ENCODE measurements at regions not wholly inside any gene's neighbourhood (a gene's known extent, or its start where the extent isn't known, plus 50 kb on each side); places are given as distances from the start of the nearest gene placed in this dataset.
"Not testable (repeated sequence)": the region's sequence is repeated elsewhere in the genome, so short reads cannot be mapped to it uniquely, and the experiment has no call there.

DNA sequence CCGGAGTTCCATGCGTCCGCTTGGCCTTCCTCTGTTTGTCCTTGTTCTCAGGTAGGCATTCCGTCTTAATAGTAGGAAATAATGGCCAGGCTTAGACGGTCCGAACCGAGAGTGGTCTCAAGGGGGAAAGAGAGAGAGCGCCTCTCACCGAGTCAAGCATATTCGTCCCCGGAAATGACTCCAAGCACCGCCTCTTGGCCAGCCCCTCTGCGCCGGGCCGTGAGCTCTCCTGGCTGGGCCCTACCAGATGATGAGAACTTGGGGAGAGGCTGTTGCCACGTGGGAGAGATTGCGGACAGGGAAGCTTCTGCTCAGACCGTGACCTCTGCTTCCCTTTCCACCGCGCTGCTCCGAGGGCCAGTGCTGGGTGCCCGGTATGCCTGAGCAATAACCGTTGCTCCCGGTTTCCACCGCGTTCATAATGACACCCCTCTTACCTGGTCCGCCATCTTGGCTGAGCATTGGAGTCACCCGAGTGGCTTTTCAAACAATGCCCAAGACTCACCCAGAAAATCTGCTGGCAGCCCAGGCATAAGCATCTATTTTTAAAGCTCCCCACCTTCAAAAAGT is 251.1 kb upstream of the SHH start:
- DNase-seq (ENCODE audit: low spot score) = no peak

DNA sequence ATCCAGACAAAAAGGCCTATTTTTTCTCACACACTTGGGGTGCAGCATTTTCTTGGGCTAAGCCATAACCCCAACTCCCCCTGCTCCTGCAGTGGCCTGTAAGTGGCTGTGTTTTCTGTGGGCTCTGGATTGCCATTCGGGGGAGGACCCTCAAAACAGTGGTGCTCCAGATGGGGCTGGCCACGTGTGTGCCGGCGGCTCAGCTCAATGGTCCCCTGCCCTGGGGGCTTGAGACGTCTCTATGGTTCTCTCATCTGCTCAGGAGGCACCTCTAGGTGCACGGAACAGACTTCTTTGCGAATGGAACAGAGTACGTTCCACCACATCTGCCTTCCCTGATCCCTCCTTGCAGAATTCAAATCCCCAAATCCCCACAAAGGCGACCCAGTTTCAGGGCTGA is 250.0 kb upstream of the SHH start:
- DNase-seq (ENCODE audit: low spot score) = no peak

DNA sequence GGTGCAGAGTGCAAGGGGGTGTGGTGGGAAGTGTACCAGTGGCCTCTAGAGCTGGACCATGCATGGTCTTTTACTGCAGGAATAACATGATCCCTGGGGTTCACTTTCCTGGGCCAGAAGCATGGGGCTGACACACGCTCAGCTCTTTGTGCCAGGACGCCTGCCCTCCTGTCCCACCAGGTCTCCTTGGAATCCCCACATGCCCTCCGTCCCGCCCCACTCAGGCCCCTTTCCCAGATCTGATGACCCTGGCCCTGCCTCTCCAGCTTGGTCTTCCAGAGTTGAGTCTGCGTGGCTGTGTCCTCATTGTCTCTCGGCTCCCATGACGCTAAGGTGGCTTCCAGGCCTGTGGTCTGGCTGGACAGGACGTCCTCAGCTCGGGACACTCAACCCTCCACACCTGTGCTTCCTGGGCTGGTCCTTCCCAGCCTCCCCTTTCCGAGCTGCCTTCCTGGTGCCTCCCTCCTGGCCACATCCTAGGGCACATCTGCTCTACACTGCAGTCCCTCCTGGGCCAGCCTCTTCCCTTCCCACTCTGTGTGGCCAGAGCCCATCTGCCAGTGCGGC is 249.5 kb upstream of the SHH start:
- DNase-seq (ENCODE audit: low spot score) = no peak

DNA sequence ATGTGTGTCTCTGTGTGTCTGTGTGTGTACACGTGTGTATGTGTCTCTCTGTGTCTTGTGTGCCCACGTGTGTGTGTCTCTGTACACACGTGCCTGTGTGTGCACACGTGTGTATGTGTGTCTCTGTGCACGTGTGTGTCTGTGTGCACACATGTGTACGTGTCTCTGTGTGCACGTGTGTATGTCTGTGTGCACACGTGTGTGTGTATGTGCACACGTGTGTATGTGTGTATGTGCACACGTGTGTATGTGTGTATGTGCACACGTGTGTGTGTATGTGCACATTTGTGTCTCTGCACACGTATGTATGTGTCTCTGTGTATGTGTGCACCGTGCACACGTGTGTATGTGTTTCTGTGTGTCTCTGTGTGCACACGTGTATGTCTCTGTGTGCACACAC is 248.7 kb upstream of the SHH start:
- DNase-seq (ENCODE audit: low spot score) = no peak

DNA sequence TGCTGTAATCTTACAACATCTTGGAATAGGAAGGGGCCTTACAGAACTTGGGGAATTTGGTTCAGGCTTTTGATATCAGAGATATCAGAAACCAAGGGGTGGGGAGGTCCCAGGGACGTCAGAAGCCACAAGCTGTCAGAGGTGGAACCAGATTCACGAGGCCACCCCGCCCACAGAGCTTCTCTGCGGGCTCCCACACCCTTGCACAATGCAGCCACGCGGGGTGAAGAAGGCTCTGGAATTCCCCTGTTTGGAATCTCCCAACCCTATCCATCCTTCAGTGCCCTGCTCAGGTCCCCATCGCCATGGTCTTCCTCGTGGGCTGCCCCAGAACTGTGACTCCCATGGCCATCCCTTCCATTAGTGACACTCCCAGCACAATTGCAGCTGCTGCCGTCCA is 247.1 kb upstream of the SHH start:
- DNase-seq (ENCODE audit: low spot score) = no peak

DNA sequence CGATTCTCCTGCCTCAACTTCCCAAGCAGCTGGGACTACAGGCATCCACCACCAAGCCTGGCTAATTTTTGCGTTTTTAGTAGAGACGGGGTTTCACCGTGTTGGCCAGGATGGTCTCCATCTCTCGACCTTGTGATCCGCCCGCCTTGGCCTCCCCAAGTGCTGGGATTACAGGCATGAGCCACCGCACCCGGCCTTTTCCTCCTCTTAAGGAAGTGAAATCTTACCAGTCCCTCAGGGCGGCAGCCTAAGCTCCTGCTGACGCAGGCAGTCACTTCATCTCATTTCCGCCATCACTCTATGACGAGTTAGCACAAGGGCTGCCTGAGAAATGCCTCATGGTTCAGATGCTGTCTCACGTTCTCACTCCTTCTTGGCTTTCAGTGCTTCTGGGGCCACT is 246.0 kb upstream of the SHH start:
- no peak for DNase-seq (ENCODE audit: low spot score)

DNA sequence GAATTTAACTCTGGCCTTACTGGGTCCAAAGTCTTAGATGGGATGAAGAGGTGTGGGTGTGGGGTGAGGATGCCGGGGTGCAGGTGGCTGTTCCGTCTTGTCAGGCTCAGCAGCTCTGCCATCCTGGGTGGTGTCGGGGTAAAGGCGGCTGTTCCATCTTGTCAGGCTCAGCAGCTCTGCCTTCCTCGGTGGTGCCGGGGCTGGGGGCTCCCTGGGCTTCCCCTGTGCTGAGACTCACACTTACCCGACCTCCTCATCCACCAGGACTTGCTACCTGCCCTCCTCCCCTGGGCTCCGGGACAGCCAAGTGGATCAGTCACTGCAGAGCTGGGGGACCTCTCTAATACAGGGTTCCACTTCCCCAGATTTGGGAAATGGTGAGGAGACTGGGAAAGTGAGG is 244.3 kb upstream of the SHH start:
- DNase-seq (ENCODE audit: low spot score) = no peak

DNA sequence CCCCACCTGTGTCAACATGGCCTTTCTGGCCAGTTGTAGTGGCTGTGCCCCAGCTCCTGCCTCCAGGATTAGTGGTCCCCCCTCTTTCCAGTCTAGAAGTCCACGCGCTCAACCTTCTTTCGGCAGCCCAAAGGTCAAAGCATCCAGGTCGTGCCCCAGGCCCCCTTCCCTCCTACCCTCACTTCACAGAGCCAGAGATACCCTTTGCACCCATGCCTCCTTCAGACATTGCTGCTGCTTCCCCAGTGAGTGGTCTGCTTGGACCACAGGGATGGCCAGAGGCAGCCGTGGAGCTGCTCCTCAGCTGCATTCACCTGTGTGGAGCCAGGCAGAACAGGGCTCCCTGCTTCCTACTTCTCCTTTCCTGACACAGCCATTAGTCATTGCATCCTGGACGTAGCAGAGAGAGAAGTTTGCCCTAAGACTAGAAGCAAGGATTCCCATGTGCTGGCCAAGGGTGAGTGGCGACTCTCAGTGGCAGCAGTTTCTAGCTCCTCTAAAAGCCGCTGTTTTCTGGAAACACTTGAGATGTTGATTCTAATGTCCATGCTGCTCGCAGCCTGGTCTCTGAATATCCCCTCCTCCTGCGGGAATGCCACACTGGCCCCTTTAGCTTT is 243.1 kb upstream of the SHH start:
- no peak for DNase-seq (ENCODE audit: low spot score)

DNA sequence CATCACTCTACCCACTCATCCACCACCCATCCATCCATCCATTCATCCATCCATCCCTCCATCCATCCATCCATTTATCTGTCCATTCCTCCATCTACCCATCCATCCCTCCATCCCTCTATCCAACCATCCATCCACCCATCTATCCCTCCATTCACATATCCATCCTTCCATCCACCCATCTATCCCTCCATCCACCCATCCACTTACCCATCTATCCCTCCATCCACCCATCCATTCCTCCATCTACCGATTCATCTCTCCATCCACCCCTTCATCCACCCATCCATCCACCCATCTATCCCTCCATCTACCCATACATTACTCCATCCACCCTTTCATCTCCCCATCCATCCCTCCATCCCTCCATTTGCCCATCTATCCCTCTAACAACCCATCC is 239.6 kb upstream of the SHH start:
- no peak for DNase-seq (ENCODE audit: low spot score)

DNA sequence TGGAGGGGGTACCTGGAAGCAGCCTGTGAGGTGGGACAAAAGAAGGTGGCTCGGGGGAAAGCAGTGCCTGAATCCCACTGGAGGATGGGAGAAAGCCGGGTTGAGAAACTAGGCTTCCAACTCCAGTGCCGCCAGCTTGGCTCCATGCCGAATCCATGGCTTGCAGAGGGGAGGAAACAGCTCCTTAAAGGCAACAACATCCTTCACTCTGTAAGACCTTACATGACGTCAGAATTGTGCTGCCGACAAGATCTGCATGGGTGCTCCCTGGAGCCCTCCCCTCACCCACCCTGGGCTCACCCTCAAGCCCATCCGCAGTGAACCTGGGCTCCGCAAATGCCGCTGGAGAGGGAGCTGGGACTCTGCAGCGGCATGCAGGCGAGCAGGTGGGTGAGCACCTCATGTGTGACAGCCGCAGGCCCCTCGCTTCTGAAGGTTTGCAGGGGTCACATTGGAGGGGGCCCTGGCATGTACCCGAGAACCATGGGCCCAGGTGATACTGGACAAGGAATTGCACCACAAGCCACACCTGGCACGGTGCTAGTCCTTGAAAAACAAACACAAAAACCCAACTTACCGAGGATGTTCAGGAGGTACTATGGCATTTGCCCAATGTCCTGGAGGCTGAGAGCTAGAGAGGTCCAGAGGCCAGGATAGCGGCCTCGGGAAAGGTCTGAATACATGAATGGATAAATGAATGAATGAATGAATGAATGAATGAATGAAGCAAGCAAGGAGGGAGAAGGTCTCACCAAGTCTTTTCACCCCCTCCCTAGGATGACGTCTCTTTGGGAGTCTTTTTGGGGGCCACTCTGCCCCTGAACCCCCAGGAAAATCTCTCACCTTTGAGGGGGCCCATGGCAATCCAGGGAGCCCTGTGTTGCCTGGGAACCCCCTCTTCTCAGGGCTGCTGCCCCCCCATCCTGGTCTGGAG is 238.6 kb upstream of the SHH start:
- DNase-seq (ENCODE audit: low spot score) = no peak

DNA sequence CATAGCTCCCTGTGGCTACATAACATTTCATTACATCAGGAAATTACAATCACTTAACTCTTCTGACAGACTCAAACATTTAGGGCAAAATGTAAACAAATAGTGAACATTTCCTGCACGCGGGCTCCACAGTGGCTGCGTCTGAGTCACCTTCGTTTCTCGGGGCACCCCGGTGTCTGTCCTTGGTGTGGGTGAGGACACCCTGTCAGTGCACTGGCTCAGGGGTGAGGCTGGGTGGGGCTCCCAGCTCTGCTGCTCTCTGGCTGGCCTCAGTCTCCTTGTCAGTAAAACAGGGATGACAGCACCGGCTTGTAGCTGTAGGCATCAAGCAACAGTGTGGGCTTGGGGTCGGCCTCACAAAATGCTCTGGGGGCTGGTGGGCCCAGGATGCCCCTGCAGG is 237.1 kb upstream of the SHH start:
- no peak for DNase-seq (ENCODE audit: low spot score)

DNA sequence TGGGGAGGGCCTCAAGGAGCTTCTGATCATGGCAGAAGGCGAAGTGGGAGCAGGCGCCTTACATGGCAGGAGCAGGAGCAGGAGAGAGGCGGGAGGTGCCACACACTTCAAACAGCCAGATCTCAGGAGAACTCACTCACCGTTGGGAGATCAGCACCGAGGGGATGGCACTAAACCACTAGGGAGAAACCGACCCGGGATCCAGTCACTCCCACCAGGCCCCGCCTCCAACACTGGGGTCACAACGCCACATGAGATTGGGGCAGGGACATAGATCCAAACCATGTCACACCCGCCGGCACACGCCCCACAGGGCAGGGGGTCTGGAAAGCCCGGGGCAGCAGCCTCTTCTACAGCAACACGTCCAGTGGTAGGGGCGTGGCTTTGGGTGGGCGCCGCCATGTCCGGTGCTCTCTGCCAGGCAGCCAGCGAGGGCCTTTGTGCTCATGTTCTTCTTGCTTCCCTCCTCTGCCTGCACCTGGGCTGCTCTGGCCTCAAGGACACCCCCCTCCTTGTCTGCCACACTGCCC is 233.8 kb upstream of the SHH start:
- DNase-seq (ENCODE audit: low spot score) = no peak

DNA sequence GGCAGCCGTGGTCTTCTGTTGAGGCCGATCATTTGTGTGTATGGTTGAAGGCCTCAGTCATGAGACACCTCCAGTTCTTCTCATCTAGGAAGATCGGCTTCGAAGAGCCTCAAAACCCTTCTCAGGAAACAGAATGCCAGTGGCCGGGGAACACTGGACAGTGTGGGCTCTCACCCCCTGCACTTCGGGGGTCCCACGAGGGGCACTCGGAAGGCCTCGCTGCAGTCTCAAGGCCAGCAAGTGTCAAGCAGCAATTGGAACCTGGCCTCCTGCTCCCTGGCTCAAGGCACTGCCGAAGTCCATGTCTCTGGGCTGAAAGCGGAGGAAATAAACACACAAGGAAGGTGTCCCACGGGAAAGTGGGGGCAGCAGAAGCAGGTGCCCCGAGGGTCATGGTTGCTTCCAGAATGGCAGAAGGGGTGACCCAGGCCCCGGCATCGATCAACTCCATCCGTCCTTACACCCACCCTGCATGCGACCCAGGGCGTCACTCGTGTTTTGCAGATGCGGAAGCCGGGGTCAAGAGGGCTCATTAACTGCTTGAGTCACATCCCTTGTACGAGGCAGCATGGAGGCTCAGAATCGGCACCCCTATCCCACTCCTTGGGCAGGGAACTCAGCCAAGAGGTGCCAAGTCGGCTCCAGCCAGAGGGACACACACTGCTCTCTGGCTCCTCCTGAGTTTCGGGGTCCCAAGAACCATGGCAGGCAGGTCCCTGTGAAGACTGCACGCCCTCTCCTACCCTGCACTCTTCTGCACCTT is 231.3 kb upstream of the SHH start:
- DNase-seq (ENCODE audit: low spot score) = no peak

DNA sequence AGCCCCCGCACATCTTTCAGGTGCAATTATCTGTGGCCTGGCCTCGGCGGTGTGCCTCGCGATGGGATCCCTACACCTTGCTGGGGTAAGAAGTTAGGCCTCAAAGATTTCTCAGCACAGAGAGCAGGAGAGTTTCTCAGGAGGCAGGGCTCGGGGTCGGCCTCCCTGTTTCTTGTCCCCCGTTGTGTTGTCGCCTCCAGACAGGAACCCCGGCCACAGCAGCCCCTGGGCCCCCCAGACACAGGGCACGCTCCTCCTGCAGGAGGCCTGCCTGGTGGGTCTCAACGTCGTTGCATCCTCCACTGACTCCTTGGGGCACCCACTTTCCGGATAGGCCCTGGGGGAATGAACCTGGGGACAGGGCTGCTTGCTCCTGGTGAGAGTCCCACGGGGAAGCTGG is 229.1 kb upstream of the SHH start:
- no peak for DNase-seq (ENCODE audit: low spot score)

DNA sequence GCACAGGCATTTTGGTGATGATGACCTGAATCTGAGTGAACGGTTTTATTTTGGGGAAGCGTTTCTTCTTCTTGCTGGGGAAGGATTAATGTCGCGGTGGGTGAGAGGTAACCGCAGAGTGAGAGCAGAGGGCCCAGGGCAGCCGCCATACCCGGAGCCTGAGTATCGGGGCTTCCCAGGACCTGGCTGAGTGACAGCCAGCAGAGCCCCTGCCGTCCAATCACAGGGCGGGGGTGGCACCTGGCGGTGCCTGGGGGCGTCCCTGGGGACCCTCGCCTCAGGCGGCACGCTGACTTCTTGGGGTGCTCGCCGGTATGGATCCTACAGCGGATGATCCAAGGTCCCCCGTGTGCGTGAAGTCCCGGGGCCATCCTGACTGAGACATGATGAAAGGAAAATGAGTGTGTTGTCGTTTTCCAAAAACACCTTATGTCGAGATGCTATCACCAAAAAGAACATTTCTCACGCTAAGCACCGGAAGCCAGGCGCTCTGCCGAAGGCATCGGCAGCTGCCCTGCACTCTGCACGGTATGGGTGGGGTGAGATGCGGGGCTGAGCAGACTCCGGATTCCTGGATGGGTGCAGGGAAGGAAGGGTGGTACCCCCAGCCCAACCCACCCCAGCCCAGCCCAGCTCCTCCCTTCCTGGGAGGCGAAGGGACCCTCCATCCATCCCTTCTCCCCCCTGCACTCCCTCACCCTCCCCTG is 227.9 kb upstream of the SHH start:
- no peak for DNase-seq (ENCODE audit: low spot score)

DNA sequence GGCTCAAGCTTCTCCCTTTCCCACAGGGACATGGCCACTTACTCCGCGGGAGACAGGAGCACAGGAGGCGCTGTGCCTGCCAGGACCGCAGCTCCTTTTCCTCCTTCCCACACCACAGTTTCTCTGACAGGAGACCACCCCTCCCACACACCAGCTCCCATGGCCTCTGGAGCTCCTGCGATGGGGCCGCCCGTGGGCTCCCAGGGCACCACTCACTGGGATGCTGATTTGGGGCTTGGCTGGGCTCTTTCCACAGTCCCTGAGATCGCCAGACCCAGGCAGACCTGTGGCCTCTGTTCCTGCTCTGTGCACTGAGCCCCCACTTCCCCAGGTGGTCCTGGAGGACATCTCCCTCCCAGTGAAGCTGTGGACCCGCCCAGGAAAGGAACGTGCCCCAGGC is 226.9 kb upstream of the SHH start:
- DNase-seq (ENCODE audit: low spot score) = no peak

DNA sequence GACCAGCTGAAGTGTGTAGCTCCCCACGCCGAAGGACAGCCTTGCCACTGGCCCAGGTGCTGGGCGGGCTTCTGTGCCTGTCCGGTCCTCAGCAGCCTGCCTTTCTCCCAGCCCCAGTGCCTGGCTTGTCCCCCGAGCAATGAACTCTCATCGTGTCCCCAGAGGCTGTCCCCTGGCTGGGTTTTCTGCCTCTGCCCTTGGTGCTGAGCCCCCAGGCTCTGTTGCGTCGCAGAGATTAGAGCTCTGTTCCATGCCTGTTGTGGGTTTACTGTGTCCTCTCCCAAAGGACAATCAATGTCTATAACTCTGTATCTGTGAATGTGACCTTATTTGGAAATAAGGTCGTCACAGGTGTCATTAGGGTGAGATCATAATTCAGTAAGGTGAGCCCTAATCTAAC is 226.1 kb upstream of the SHH start:
- no peak for DNase-seq (ENCODE audit: low spot score)

DNA sequence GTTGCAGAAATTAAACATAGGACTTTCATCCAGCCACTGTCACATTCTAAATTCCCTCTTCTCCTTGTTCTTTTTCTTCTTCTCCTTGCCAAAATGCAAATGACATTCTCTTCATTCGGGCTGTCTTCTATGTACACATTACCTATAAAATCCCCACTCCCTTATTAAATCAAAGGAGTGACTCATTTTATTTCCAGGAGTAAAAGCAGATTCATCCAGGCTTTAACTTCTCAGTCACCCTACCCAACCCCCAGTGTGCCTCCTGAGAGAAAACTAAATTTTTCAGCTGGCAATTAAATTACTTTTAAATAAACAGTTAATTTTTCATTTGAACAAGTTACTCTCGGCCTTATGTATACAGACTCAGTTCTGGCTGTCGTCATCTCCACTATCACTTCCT is 223.9 kb upstream of the SHH start:
- no peak for DNase-seq (ENCODE audit: low spot score)

DNA sequence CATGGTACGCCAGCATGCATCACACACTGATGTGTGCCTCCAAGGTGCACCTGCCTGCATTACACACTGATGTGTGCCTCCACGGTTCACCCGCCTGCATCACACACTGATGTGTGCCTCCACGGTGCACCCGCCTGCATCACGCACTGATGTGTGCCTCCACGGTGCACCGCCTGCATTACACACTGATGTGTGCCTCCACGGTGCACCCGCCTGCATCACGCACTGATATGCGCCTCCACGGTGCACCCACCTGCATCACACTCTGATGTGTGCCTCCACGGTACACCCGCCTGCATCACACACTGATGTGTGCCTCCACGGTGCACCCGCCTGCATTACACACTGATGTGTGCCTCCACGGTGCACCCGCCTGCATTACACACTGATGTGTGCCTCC is 223.1 kb upstream of the SHH start:
- DNase-seq (ENCODE audit: low spot score) = not testable (repeated sequence)

DNA sequence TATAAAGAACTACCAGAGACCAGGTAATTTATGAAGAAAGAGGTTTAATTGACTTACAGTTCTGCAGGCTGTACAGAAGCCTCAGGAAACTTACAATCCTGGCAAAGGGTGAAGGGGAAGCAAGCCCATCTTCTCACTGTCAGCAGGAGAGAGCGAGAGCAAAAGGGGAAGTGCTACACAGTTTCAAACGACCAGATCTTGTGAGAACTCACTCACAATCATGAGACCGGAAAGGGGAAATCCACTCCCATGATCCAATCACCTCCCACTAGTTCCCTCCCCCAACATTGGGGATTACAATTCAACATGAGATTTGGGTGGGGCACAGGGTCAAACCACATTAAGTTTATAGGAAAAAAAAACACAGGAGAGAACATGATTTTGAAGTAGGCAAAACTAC is 222.1 kb upstream of the SHH start:
- no peak for DNase-seq (ENCODE audit: low spot score)

DNA sequence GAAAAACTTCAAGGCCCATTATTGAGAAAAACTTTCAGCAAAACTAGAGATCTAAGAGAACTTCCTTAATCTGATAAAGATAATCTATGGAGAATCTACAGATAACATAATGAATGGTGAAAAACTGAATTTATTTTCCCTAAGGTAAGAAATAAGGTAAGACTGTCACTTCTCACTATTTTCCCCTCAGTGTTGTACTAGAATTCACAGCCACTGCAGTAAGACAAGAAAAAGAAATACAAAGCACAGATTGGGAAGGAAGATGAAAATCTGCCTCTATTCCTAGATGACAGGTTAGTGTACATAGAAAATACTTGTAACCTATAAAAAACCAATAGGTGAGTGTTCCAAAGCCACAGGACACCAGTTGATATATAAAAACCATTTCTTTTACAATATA is 220.7 kb upstream of the SHH start:
- no peak for DNase-seq (ENCODE audit: low spot score)

All from CD4-positive, alpha-beta T cell treated with Interleukin-15 for 4 hours (primary cell).